GM23338 (cell line): ENCODE measurements at regions not wholly inside any gene's neighbourhood (a gene's known extent, or its start where the extent isn't known, plus 50 kb on each side); places are given as distances from the start of the nearest gene placed in this dataset.

Source experiments
- ATAC-seq: fragments of 200-7000 bp; cut with Tn5 transposase; 3 replicates; pipeline ENCODE4 v1.9.1; 2020
- DNase-seq: peaks from one replicate; pipeline ENCODE4 v3.0.0-alpha.2; 2015; ENCODE audit warnings: low spot score
- H2AFZ ChIP-seq: fragments of 200-600 bp; sonication (generic); 2 replicates; pipeline ENCODE4 v1.8.0; 2016; ENCODE audit warnings: antibody characterized with exemption, mild to moderate bottlenecking, moderate library complexity
- H3F3A ChIP-seq: fragments of 200-600 bp; sonication (generic); replicated peaks from 2 replicates; pipeline ENCODE4 v1.8.0; 2017; ENCODE audit warnings: antibody characterized with exemption, mixed run types, low read depth
- H3K27ac ChIP-seq: fragments of 200-600 bp; sonication (generic); 2 replicates; pipeline ENCODE4 v1.6.1; 2016; ENCODE audit warnings: low read depth
- H3K27me3 ChIP-seq: fragments of 200-600 bp; sonication (generic); 2 replicates; pipeline ENCODE4 v1.8.0; 2016; ENCODE audit warnings: mild to moderate bottlenecking, mixed run types, moderate library complexity; ENCODE audit not compliant: insufficient read depth
- H3K36me3 ChIP-seq: fragments of 200-600 bp; sonication (generic); 2 replicates; pipeline ENCODE4 v1.8.0; 2016; ENCODE audit warnings: mild to moderate bottlenecking; ENCODE audit not compliant: insufficient read depth
- H3K4me1 ChIP-seq: fragments of 200-600 bp; sonication (generic); 2 replicates; pipeline ENCODE4 v1.8.0; 2016; ENCODE audit warnings: mild to moderate bottlenecking, moderate library complexity; ENCODE audit not compliant: insufficient read depth
- H3K4me2 ChIP-seq: fragments of 200-600 bp; sonication (generic); 2 replicates; pipeline ENCODE4 v1.7.1; 2017; ENCODE audit warnings: mixed run types
- H3K4me3 ChIP-seq: fragments of 200-600 bp; sonication (generic); 2 replicates; pipeline ENCODE4 v1.6.1; 2016; ENCODE audit warnings: mixed run types
- H3K79me2 ChIP-seq: fragments of 200-600 bp; sonication (generic); replicated peaks from 2 replicates; pipeline ENCODE4 v1.8.0; 2017; ENCODE audit warnings: mild to moderate bottlenecking; ENCODE audit not compliant: insufficient read depth
- H3K9me2 ChIP-seq: fragments of 200-600 bp; sonication (generic); 2 replicates; pipeline ENCODE4 v1.8.0; 2017; ENCODE audit not compliant: insufficient read depth
- H4K20me1 ChIP-seq: fragments of 200-600 bp; sonication (generic); replicated peaks from 2 replicates; pipeline ENCODE4 v1.8.0; 2017; ENCODE audit warnings: mild to moderate bottlenecking; ENCODE audit not compliant: insufficient read depth
- H3K27ac Mint-ChIP-seq: 2 replicates; pipeline ENCODE4 v1.8.0; 2020; ENCODE audit warnings: inconsistent platforms, mild to moderate bottlenecking, moderate library complexity, mixed read lengths
- H3K27me3 Mint-ChIP-seq: 3 replicates; pipeline ENCODE4 v1.8.0; 2022; ENCODE audit warnings: low read depth, mild to moderate bottlenecking, moderate library complexity, mixed read lengths, inconsistent platforms; ENCODE audit not compliant: insufficient read depth, poor library complexity
- H3K36me3 Mint-ChIP-seq: 3 replicates; pipeline ENCODE4 v1.8.0; 2021; ENCODE audit warnings: low read depth, mild to moderate bottlenecking, inconsistent platforms, moderate library complexity, mixed read lengths
- H3K4me1 Mint-ChIP-seq: 3 replicates; pipeline ENCODE4 v1.8.0; 2020; ENCODE audit warnings: mild to moderate bottlenecking, inconsistent platforms, mixed read lengths
- H3K4me3 Mint-ChIP-seq: 3 replicates; pipeline ENCODE4 v1.8.0; 2021; ENCODE audit warnings: moderate library complexity, mild to moderate bottlenecking, inconsistent platforms, mixed read lengths
- H3K9me3 Mint-ChIP-seq: 3 replicates; pipeline ENCODE4 v1.8.0; 2020; ENCODE audit warnings: moderate library complexity, mild to moderate bottlenecking, inconsistent platforms, mixed read lengths
- CREB1 ChIP-seq: fragments of 250-450 bp; sonication (Bioruptor Pico); IDR thresholded peaks from 2 replicates; pipeline ENCODE4 v1.5.0; 2020; ENCODE audit warnings: low read depth, mild to moderate bottlenecking, moderate library complexity
- EZH2phosphoT487 ChIP-seq: fragments of 200-600 bp; sonication (generic); IDR thresholded peaks from one replicate; pipeline ENCODE4 v1.8.1; 2018; ENCODE audit warnings: antibody characterized with exemption; ENCODE audit not compliant: unreplicated experiment
- JUNB ChIP-seq: IDR thresholded peaks from one replicate; pipeline ENCODE4 v1.6.1; 2016; ENCODE audit warnings: antibody characterized with exemption; ENCODE audit not compliant: unreplicated experiment
- NANOG ChIP-seq: IDR thresholded peaks from 2 replicates; pipeline ENCODE4 v1.6.1; 2016; ENCODE audit warnings: antibody characterized with exemption, borderline replicate concordance
- POLR2AphosphoS5 ChIP-seq: IDR thresholded peaks from 2 replicates; pipeline ENCODE4 v1.6.1; 2016; ENCODE audit warnings: antibody characterized with exemption, low read depth
- ZNF331 ChIP-seq: fragments of 250-450 bp; sonication (Bioruptor Pico); IDR thresholded peaks from 2 replicates; pipeline ENCODE4 v1.5.0; 2020; ENCODE audit warnings: low read depth, mild to moderate bottlenecking, moderate library complexity
- TF ChIP-seq, protein P1 (sequence below): IDR thresholded peaks from 2 replicates; pipeline ENCODE4 v1.6.1; 2016; ENCODE audit warnings: antibody characterized with exemption
- TF ChIP-seq, protein P2 (sequence below): fragments of 250-450 bp; sonication (Bioruptor Pico); IDR thresholded peaks from 2 replicates; pipeline ENCODE4 v1.5.0; 2020; ENCODE audit warnings: mild to moderate bottlenecking, moderate library complexity

DNA sequence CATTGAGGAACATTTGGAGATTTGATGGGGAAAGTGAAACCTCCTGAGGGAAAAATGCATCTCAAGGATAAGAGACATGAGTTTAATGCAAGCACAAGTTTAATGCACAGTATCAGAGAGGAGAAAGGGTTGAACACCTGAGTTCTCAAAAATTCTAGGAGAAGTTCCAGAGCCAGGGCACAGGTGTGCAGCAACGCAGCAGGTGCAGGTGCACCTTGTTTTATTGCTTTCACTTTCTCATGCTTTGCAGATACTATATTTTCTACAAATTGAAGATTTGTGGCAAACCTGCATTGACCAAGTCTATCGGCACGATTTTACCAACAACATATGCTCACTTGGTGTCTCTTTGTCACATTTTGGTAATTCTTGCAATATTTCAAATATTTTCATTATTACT is 267.6 kb upstream of the HNRNPA3 start:
- H3K27ac ChIP-seq, result no peak overlapping the region
- H3K9me2 ChIP-seq, result peaks cover 12% of the 10 kb centered on the region
- no peaks in the 10 kb centered on the region for H3K36me3 Mint-ChIP-seq
- no peak overlapping the region for H2AFZ ChIP-seq
- H3K27me3 Mint-ChIP-seq, result peaks cover 3% of the 10 kb centered on the region
- no peak for DNase-seq
- no peaks in the 10 kb centered on the region for H3K36me3 ChIP-seq
- no peaks in the 10 kb centered on the region for H3K79me2 ChIP-seq
- H4K20me1 ChIP-seq, result no peaks in the 10 kb centered on the region
- no peak for ATAC-seq
- TF ChIP-seq, protein P1, sequence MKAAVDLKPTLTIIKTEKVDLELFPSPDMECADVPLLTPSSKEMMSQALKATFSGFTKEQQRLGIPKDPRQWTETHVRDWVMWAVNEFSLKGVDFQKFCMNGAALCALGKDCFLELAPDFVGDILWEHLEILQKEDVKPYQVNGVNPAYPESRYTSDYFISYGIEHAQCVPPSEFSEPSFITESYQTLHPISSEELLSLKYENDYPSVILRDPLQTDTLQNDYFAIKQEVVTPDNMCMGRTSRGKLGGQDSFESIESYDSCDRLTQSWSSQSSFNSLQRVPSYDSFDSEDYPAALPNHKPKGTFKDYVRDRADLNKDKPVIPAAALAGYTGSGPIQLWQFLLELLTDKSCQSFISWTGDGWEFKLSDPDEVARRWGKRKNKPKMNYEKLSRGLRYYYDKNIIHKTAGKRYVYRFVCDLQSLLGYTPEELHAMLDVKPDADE, result no peak
- no peak for TF ChIP-seq CREB1 (CRISPR knock-in tag)
- no peak for TF ChIP-seq ZNF331 (CRISPR knock-in tag)
- TF ChIP-seq, protein P2, sequence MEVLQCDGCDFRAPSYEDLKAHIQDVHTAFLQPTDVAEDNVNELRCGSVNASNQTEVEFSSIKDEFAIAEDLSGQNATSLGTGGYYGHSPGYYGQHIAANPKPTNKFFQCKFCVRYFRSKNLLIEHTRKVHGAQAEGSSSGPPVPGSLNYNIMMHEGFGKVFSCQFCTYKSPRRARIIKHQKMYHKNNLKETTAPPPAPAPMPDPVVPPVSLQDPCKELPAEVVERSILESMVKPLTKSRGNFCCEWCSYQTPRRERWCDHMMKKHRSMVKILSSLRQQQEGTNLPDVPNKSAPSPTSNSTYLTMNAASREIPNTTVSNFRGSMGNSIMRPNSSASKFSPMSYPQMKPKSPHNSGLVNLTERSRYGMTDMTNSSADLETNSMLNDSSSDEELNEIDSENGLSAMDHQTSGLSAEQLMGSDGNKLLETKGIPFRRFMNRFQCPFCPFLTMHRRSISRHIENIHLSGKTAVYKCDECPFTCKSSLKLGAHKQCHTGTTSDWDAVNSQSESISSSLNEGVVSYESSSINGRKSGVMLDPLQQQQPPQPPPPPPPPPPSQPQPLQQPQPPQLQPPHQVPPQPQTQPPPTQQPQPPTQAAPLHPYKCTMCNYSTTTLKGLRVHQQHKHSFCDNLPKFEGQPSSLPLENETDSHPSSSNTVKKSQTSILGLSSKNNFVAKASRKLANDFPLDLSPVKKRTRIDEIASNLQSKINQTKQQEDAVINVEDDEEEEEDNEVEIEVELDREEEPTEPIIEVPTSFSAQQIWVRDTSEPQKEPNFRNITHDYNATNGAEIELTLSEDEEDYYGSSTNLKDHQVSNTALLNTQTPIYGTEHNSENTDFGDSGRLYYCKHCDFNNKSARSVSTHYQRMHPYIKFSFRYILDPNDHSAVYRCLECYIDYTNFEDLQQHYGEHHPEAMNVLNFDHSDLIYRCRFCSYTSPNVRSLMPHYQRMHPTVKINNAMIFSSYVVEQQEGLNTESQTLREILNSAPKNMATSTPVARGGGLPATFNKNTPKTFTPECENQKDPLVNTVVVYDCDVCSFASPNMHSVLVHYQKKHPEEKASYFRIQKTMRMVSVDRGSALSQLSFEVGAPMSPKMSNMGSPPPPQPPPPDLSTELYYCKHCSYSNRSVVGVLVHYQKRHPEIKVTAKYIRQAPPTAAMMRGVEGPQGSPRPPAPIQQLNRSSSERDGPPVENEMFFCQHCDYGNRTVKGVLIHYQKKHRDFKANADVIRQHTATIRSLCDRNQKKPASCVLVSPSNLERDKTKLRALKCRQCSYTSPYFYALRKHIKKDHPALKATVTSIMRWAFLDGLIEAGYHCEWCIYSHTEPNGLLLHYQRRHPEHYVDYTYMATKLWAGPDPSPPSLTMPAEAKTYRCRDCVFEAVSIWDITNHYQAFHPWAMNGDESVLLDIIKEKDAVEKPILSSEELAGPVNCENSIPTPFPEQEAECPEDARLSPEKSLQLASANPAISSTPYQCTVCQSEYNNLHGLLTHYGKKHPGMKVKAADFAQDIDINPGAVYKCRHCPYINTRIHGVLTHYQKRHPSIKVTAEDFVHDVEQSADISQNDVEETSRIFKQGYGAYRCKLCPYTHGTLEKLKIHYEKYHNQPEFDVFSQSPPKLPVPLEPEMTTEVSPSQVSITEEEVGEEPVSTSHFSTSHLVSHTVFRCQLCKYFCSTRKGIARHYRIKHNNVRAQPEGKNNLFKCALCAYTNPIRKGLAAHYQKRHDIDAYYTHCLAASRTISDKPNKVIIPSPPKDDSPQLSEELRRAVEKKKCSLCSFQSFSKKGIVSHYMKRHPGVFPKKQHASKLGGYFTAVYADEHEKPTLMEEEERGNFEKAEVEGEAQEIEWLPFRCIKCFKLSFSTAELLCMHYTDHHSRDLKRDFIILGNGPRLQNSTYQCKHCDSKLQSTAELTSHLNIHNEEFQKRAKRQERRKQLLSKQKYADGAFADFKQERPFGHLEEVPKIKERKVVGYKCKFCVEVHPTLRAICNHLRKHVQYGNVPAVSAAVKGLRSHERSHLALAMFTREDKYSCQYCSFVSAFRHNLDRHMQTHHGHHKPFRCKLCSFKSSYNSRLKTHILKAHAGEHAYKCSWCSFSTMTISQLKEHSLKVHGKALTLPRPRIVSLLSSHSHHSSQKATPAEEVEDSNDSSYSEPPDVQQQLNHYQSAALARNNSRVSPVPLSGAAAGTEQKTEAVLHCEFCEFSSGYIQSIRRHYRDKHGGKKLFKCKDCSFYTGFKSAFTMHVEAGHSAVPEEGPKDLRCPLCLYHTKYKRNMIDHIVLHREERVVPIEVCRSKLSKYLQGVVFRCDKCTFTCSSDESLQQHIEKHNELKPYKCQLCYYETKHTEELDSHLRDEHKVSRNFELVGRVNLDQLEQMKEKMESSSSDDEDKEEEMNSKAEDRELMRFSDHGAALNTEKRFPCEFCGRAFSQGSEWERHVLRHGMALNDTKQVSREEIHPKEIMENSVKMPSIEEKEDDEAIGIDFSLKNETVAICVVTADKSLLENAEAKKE (CRISPR knock-in tag), result no peak
- TF ChIP-seq POLR2AphosphoS5, result no peak
- TF ChIP-seq JUNB, result no peak
- no peak for TF ChIP-seq EZH2phosphoT487
- no peak for TF ChIP-seq NANOG
- H3F3A ChIP-seq, result no peaks in the 10 kb centered on the region
- no peak overlapping the region for H3K27ac Mint-ChIP-seq
- H3K4me3 Mint-ChIP-seq, result no peak overlapping the region
- peaks cover 3% of the 10 kb centered on the region; the same call in 2 of the 3 replicates for H3K9me3 Mint-ChIP-seq
- H3K4me3 ChIP-seq, result no peak overlapping the region
- no peaks in the 10 kb centered on the region for H3K27me3 ChIP-seq
- no peaks in the 10 kb centered on the region for H3K4me1 Mint-ChIP-seq
- no peak overlapping the region for H3K4me2 ChIP-seq
- H3K4me1 ChIP-seq, result no peaks in the 10 kb centered on the region
